Upper lobe of right lung (tissue), 1 donor: ENCODE measurements at regions not wholly inside any gene's neighbourhood (a gene's known extent, or its start where the extent isn't known, plus 50 kb on each side); places are given as distances from the start of the nearest gene placed in this dataset.

Experiments used
- ATAC-seq: fragments of 200-7000 bp; cut with Tn5 transposase; one replicate; pipeline ENCODE4 v1.9.1; 2020; ENCODE audit warnings: mild to moderate bottlenecking, moderate library complexity
- DNase-seq: peaks from one replicate; pipeline ENCODE4 v3.0.0-alpha.2; 2020
- H3K27ac ChIP-seq: fragments of 200-600 bp; one replicate; pipeline ENCODE4 v1.8.0; 2022
- H3K27me3 ChIP-seq: fragments of 200-600 bp; one replicate; pipeline ENCODE4 v1.8.0; 2022; ENCODE audit warnings: mild to moderate bottlenecking
- H3K36me3 ChIP-seq: fragments of 200-600 bp; one replicate; pipeline ENCODE4 v1.8.0; 2022
- H3K4me1 ChIP-seq: fragments of 200-600 bp; one replicate; pipeline ENCODE4 v1.8.0; 2022
- H3K4me3 ChIP-seq: fragments of 200-600 bp; one replicate; pipeline ENCODE4 v1.8.0; 2022; ENCODE audit warnings: mild to moderate bottlenecking
- H3K9me3 ChIP-seq: fragments of 200-600 bp; one replicate; pipeline ENCODE4 v1.8.0; 2022
- intact Hi-C: fragments of 100-400 bp; cut with DNase I; formaldehyde crosslinking; loops from one replicate; pipeline ENCODE4 v1.11.0; 2022
- TF ChIP-seq, protein P1 (sequence below): fragments of 200-600 bp; IDR thresholded peaks from one replicate; pipeline ENCODE4 v1.8.0; 2022; ENCODE audit warnings: antibody characterized with exemption
- donor health status: DM: no; HTN: yes; CAD: no; lungs with severe emphysema.

DNA sequence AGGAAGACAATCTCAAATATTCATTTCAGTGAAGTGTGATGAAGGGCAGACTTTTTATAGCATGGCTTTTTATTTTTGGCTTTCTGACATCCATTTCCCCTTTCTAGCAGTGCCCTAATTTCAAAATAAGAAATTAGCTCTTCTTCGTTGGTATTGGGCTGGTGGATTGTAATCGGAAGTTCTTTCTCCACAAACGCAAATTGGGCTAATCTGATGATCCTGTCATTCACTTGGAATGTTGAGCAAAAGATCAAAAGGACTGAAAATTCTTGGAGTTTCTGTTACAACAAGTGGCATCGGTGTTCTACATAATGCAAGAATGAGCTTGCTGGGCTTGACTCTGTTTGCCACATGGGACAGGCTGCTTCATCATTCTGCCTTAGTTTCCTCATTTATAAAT is 1182.8 kb downstream of the FLRT2 start:
- TF ChIP-seq, protein P1, sequence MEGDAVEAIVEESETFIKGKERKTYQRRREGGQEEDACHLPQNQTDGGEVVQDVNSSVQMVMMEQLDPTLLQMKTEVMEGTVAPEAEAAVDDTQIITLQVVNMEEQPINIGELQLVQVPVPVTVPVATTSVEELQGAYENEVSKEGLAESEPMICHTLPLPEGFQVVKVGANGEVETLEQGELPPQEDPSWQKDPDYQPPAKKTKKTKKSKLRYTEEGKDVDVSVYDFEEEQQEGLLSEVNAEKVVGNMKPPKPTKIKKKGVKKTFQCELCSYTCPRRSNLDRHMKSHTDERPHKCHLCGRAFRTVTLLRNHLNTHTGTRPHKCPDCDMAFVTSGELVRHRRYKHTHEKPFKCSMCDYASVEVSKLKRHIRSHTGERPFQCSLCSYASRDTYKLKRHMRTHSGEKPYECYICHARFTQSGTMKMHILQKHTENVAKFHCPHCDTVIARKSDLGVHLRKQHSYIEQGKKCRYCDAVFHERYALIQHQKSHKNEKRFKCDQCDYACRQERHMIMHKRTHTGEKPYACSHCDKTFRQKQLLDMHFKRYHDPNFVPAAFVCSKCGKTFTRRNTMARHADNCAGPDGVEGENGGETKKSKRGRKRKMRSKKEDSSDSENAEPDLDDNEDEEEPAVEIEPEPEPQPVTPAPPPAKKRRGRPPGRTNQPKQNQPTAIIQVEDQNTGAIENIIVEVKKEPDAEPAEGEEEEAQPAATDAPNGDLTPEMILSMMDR: no peak
- no peaks in the 10 kb centered on the region for H3K36me3 ChIP-seq

DNA sequence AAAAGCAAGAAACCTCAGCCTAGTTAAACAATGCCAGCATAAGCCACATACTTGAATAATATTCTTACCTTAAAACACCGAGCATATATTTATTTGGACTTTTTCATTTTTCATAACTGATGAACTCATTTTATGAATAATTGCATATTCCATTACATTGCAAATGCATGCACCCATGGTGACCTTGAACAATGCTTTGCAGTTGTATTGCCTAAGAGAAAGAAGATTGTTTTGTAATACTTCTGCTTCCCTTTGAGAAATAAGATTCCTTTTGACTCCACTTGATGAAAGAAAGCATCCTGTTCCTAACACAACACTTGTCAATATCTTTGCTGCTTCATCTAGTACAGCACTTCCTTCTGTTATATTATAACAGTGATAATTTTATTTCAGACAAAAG is 1182.2 kb downstream of the FLRT2 start:
- Histone ChIP-seq H3K27me3 (no peaks in the 10 kb centered on the region), H3K36me3 (no peaks in the 10 kb centered on the region), H3K4me3 (no peak overlapping the region), H3K4me1 (no peaks in the 10 kb centered on the region), H3K9me3 (no peaks in the 10 kb centered on the region), H3K27ac (no peak overlapping the region)
- ATAC-seq (no peak), DNase-seq (no peak)
- intact Hi-C loops: no loop called here
- TF ChIP-seq, protein P1: no peak

More for the DNA sequence above, 1182.8 kb downstream of the FLRT2 start:
- intact Hi-C loops: no loop called here
- Histone ChIP-seq H3K27me3 (no peaks in the 10 kb centered on the region), H3K4me3 (no peak overlapping the region), H3K27ac (no peak overlapping the region), H3K9me3 (no peaks in the 10 kb centered on the region), H3K4me1 (no peaks in the 10 kb centered on the region)
- ATAC-seq: no peak
- DNase-seq: no peak

GRCh38 chr14:86708846-86709339 is 1178.9 kb downstream of the FLRT2 start:
- TF ChIP-seq, protein P1: no peak
- no peaks in the 10 kb centered on the region for H3K4me1 ChIP-seq
- ATAC-seq: no peak
- H3K27me3 ChIP-seq: no peaks in the 10 kb centered on the region
- DNase-seq: no peak
- H3K4me3 ChIP-seq: no peak overlapping the region
- intact Hi-C loops: no loop called here
- no peaks in the 10 kb centered on the region for H3K36me3 ChIP-seq
- H3K27ac ChIP-seq: no peak overlapping the region
- no peaks in the 10 kb centered on the region for H3K9me3 ChIP-seq

DNA sequence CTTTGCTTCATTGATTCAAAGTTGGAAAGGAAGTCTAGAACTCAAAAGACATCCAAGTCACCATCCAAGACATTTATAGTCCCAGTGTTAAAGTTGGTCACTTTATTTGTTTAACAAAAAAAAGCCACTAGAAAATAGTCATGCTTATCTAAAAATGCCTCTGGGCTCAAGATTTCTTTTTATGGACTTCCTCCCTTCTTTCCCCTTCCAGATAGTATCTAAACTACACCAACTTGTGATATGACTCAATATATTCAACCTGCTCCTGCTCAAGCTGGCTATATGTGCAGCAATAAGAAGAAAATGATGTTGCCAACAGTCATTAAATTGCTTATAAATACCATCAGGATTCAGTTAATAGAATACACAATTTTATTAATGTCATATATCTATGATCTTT is 1177.1 kb downstream of the FLRT2 start:
- no peaks in the 10 kb centered on the region for H3K27me3 ChIP-seq
- no peaks in the 10 kb centered on the region for H3K4me1 ChIP-seq
- TF ChIP-seq, protein P1: no peak
- no peak overlapping the region for H3K27ac ChIP-seq
- H3K36me3 ChIP-seq: no peaks in the 10 kb centered on the region
- H3K9me3 ChIP-seq: no peaks in the 10 kb centered on the region
- no peak for ATAC-seq
- intact Hi-C loops: no loop called here
- no peak for DNase-seq
- no peak overlapping the region for H3K4me3 ChIP-seq

DNA sequence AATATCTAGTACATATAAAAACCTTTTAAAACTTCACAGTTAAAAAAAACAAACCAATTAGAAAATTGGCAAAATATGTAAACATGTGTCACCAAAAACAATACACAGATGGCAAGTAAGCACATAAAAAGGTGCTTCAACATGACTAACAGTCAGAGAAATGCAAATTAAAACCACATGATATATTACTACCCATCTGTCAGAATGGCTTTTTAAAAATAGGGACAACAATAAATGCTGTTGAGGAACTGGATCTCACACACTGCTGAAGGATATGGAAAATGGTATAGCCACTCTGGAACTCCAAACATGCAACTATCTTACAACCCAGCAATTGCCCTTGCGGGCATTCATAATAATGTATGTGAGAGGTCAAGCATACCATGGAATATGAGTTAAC is 1153.6 kb downstream of the FLRT2 start:
- Histone ChIP-seq H3K4me3 (no peak overlapping the region), H3K27ac (no peak overlapping the region), H3K27me3 (no peaks in the 10 kb centered on the region), H3K4me1 (no peaks in the 10 kb centered on the region), H3K9me3 (no peaks in the 10 kb centered on the region), H3K36me3 (no peaks in the 10 kb centered on the region)
- intact Hi-C loops: no loop called here
- no peak for DNase-seq
- TF ChIP-seq, protein P1: no peak
- ATAC-seq: no peak

- DNase-seq (no peak), ATAC-seq (no peak)
- Histone ChIP-seq H3K36me3 (no peaks in the 10 kb centered on the region), H3K9me3 (no peaks in the 10 kb centered on the region), H3K27me3 (no peaks in the 10 kb centered on the region), H3K4me3 (no peak overlapping the region), H3K27ac (no peak overlapping the region), H3K4me1 (no peaks in the 10 kb centered on the region)
- TF ChIP-seq, protein P1: no peak
- intact Hi-C loops: no loop called here
These were observed 1145.1 kb downstream of the FLRT2 start for GRCh38 chr14:86675059-86675458.
